ENCODE measurements at regions not wholly inside any gene's neighbourhood (a gene's known extent, or its start where the extent isn't known, plus 50 kb on each side); places are given as distances from the start of the nearest gene placed in this dataset.

DNA sequence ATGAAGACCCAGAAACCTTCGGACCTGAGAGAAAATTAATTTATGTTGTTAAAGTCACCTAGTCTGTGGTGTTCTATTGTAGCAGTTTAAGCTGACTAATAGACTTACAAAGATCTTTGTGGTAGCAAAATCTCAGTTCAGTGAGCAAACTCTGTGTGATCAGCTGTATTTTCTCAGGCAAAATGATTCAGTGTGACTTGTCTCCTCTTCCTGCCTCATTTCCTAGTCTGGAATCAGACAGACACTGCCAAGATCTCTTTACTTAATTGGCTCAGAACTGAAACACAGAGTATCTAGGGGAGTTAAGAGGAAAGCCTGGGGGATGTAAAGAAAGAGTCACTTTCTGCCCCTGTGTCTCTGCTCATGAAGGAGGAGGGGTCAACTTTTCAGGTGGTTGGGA lies 564.7 kb downstream of the KCNA4 start:
- no peak for TF ChIP-seq EZH2phosphoT487 (conservative IDR thresholded peaks at IDR 0.05; ENCODE audit: low read length)
- TF ChIP-seq, protein P1, sequence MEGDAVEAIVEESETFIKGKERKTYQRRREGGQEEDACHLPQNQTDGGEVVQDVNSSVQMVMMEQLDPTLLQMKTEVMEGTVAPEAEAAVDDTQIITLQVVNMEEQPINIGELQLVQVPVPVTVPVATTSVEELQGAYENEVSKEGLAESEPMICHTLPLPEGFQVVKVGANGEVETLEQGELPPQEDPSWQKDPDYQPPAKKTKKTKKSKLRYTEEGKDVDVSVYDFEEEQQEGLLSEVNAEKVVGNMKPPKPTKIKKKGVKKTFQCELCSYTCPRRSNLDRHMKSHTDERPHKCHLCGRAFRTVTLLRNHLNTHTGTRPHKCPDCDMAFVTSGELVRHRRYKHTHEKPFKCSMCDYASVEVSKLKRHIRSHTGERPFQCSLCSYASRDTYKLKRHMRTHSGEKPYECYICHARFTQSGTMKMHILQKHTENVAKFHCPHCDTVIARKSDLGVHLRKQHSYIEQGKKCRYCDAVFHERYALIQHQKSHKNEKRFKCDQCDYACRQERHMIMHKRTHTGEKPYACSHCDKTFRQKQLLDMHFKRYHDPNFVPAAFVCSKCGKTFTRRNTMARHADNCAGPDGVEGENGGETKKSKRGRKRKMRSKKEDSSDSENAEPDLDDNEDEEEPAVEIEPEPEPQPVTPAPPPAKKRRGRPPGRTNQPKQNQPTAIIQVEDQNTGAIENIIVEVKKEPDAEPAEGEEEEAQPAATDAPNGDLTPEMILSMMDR (IDR thresholded peaks at IDR 0.05; ENCODE audit: insufficient read depth, low read length, poor library complexity, severe bottlenecking): no peak

Data from SU-DHL-6 (cell line).